WTC11 (cell line): ENCODE measurements at regions not wholly inside any gene's neighbourhood (a gene's known extent, or its start where the extent isn't known, plus 50 kb on each side); places are given as distances from the start of the nearest gene placed in this dataset.

Experiments
- ATAC-seq: fragments of 200-7000 bp; cut with Tn5 transposase; 2 replicates; pipeline ENCODE4 v1.10.0; 2021; ENCODE audit warnings: mild to moderate bottlenecking, moderate library complexity
- CTCF ChIA-PET: fragments of 300-600 bp; sonication (Branson Sonifier 250); formaldehyde crosslinking; loops from one replicate; lab custom pipeline; 2021; ENCODE audit warnings: antibody characterized with exemption; lab: Charles Lee
- POLR2A ChIA-PET: fragments of 350-600 bp; sonication (Branson Sonifier 250); formaldehyde crosslinking; loops from one replicate; lab custom pipeline; 2021; ENCODE audit warnings: antibody characterized with exemption; lab: Charles Lee
- DNase-seq: peaks from one replicate; pipeline ENCODE4 v3.0.0; 2021; ENCODE audit warnings: low spot score
- H3K27ac Mint-ChIP-seq: 2 replicates; pipeline ENCODE4 v1.8.0; 2021; ENCODE audit warnings: mixed read lengths
- H3K27me3 Mint-ChIP-seq: 2 replicates; pipeline ENCODE4 v1.8.0; 2021; ENCODE audit warnings: low read depth, mild to moderate bottlenecking, moderate library complexity, mixed read lengths
- H3K36me3 Mint-ChIP-seq: 2 replicates; pipeline ENCODE4 v1.8.0; 2021; ENCODE audit warnings: mixed read lengths
- H3K4me1 Mint-ChIP-seq: 2 replicates; pipeline ENCODE4 v1.8.0; 2022; ENCODE audit warnings: mixed read lengths
- H3K4me3 Mint-ChIP-seq: 2 replicates; pipeline ENCODE4 v1.8.0; 2021; ENCODE audit warnings: mild to moderate bottlenecking, moderate library complexity, mixed read lengths
- H3K9me3 Mint-ChIP-seq: 2 replicates; pipeline ENCODE4 v1.8.0; 2021; ENCODE audit warnings: mixed read lengths
- ATF3 ChIP-seq: sonication (generic); formaldehyde crosslinking; conservative IDR thresholded peaks from 2 replicates; pipeline ENCODE4 v1.8.1; 2022; ENCODE audit warnings: mild to moderate bottlenecking, missing genetic modification reagents
- CREM ChIP-seq: sonication (generic); formaldehyde crosslinking; IDR thresholded peaks from 2 replicates; pipeline ENCODE4 v1.8.1; 2022; ENCODE audit warnings: mild to moderate bottlenecking, missing genetic modification reagents, moderate library complexity
- E2F5 ChIP-seq: sonication (generic); formaldehyde crosslinking; IDR thresholded peaks from 2 replicates; pipeline ENCODE4 v1.8.1; 2022; ENCODE audit warnings: mild to moderate bottlenecking, moderate library complexity, missing genetic modification reagents
- ETV6 ChIP-seq: sonication (generic); formaldehyde crosslinking; IDR thresholded peaks from 2 replicates; pipeline ENCODE4 v1.8.1; 2022; ENCODE audit warnings: mild to moderate bottlenecking, missing genetic modification reagents
- HMGA2 ChIP-seq: fragments of 250-450 bp; sonication (Bioruptor Pico); IDR thresholded peaks from 2 replicates; pipeline ENCODE4 v1.4.0; 2021; ENCODE audit warnings: mild to moderate bottlenecking, moderate library complexity
- KAT7 ChIP-seq: sonication (generic); formaldehyde crosslinking; IDR thresholded peaks from 2 replicates; pipeline ENCODE4 v1.8.1; 2023; ENCODE audit warnings: missing genetic modification reagents, mild to moderate bottlenecking, borderline replicate concordance
- MLX ChIP-seq: sonication (generic); formaldehyde crosslinking; IDR thresholded peaks from 2 replicates; pipeline ENCODE4 v1.8.1; 2023; ENCODE audit warnings: mild to moderate bottlenecking, missing genetic modification reagents, moderate library complexity
- MYBL2 ChIP-seq: sonication (generic); formaldehyde crosslinking; IDR thresholded peaks from 2 replicates; pipeline ENCODE4 v1.8.1; 2023; ENCODE audit warnings: mild to moderate bottlenecking, moderate library complexity, missing genetic modification reagents
- NFATC4 ChIP-seq: fragments of 250-450 bp; sonication (Bioruptor Pico); IDR thresholded peaks from 2 replicates; pipeline ENCODE4 v1.9.0; 2021; ENCODE audit warnings: mild to moderate bottlenecking
- PREB ChIP-seq: sonication (generic); formaldehyde crosslinking; IDR thresholded peaks from 2 replicates; pipeline ENCODE4 v1.8.1; 2022; ENCODE audit warnings: mild to moderate bottlenecking, missing genetic modification reagents, moderate library complexity, borderline replicate concordance
- RELA ChIP-seq: sonication (generic); formaldehyde crosslinking; IDR thresholded peaks from 2 replicates; pipeline ENCODE4 v1.8.1; 2022; ENCODE audit warnings: missing genetic modification reagents, mild to moderate bottlenecking, borderline replicate concordance
- RORB ChIP-seq: fragments of 250-450 bp; sonication (Bioruptor Pico); IDR thresholded peaks from 2 replicates; pipeline ENCODE4 v1.9.0; 2021; ENCODE audit warnings: mild to moderate bottlenecking
- SOX15 ChIP-seq: fragments of 250-450 bp; sonication (Bioruptor Pico); IDR thresholded peaks from 2 replicates; pipeline ENCODE4 v1.9.0; 2021; ENCODE audit warnings: mild to moderate bottlenecking
- SP1 ChIP-seq: sonication (generic); formaldehyde crosslinking; conservative IDR thresholded peaks from 2 replicates; pipeline ENCODE4 v1.8.1; 2022; ENCODE audit warnings: missing genetic modification reagents
- TCF7 ChIP-seq: sonication (generic); formaldehyde crosslinking; IDR thresholded peaks from 2 replicates; pipeline ENCODE4 v1.8.0; 2022; ENCODE audit warnings: mild to moderate bottlenecking, low read depth, missing genetic modification reagents, moderate library complexity
- TEAD1 ChIP-seq: sonication (generic); formaldehyde crosslinking; IDR thresholded peaks from 2 replicates; pipeline ENCODE4 v1.8.0; 2022; ENCODE audit warnings: mild to moderate bottlenecking, missing genetic modification reagents
- ZBTB43 ChIP-seq: sonication (generic); formaldehyde crosslinking; IDR thresholded peaks from 2 replicates; pipeline ENCODE4 v1.8.1; 2023; ENCODE audit warnings: mild to moderate bottlenecking, missing genetic modification reagents
- ZMAT4 ChIP-seq: fragments of 250-450 bp; sonication (Bioruptor Pico); IDR thresholded peaks from 2 replicates; pipeline ENCODE4 v1.9.0; 2021; ENCODE audit warnings: mild to moderate bottlenecking
- ZNF219 ChIP-seq: sonication (generic); formaldehyde crosslinking; IDR thresholded peaks from 2 replicates; pipeline ENCODE4 v1.8.0; 2023; ENCODE audit warnings: missing genetic modification reagents, mild to moderate bottlenecking, borderline replicate concordance
- ZNF232 ChIP-seq: sonication (generic); formaldehyde crosslinking; IDR thresholded peaks from 2 replicates; pipeline ENCODE4 v1.8.0; 2022; ENCODE audit warnings: mild to moderate bottlenecking, missing genetic modification reagents
- ZNF281 ChIP-seq: sonication (generic); formaldehyde crosslinking; IDR thresholded peaks from 2 replicates; pipeline ENCODE4 v1.8.0; 2023; ENCODE audit warnings: mild to moderate bottlenecking, missing genetic modification reagents
- ZNF317 ChIP-seq: sonication (generic); formaldehyde crosslinking; IDR thresholded peaks from 2 replicates; pipeline ENCODE4 v1.8.1; 2023; ENCODE audit warnings: low read depth, mild to moderate bottlenecking, moderate library complexity, missing genetic modification reagents, borderline replicate concordance
- ZNF396 ChIP-seq: fragments of 250-450 bp; sonication (Bioruptor Pico); IDR thresholded peaks from 2 replicates; pipeline ENCODE4 v1.8.0; 2021; ENCODE audit warnings: mild to moderate bottlenecking, moderate library complexity, borderline replicate concordance
- ZNF512 ChIP-seq: sonication (generic); formaldehyde crosslinking; IDR thresholded peaks from 2 replicates; pipeline ENCODE4 v1.8.1; 2022; ENCODE audit warnings: missing genetic modification reagents, borderline replicate concordance
- ZNF671 ChIP-seq: fragments of 250-450 bp; sonication (Bioruptor Pico); IDR thresholded peaks from 2 replicates; pipeline ENCODE4 v1.8.0; 2021; ENCODE audit warnings: mild to moderate bottlenecking
- ZSCAN18 ChIP-seq: fragments of 250-450 bp; sonication (Bioruptor Pico); IDR thresholded peaks from 2 replicates; pipeline ENCODE4 v2.1.2; 2022; ENCODE audit warnings: mild to moderate bottlenecking, moderate library complexity

GRCh38 chr6:91631227-91631626, 1044.4 kb upstream of the MAP3K7 start (continued):
- TF ChIP-seq ZSCAN18 (CRISPR knock-in tag) (no peak), ZNF396 (no peak)

- no peaks in the 10 kb centered on the region for H3K4me1 Mint-ChIP-seq
- H3K27me3 Mint-ChIP-seq = no peaks in the 10 kb centered on the region
- no peak for DNase-seq
- no peaks in the 10 kb centered on the region for H3K9me3 Mint-ChIP-seq
- no peaks in the 10 kb centered on the region for H3K36me3 Mint-ChIP-seq
- CTCF ChIA-PET = no interaction called here
- no peak overlapping the region for H3K27ac Mint-ChIP-seq
- H3K4me3 Mint-ChIP-seq = no peak overlapping the region
- TF ChIP-seq PREB (CRISPR knock-in tag) = no peak
- TF ChIP-seq HMGA2 = no peak
- no peak for TF ChIP-seq KAT7 (CRISPR knock-in tag)
- TF ChIP-seq ZMAT4 (CRISPR knock-in tag) = no peak
- no peak for TF ChIP-seq ZNF219
- TF ChIP-seq CREM (CRISPR knock-in tag) = no peak
- TF ChIP-seq NFATC4 (CRISPR knock-in tag) = no peak
- no peak for TF ChIP-seq MYBL2 (CRISPR knock-in tag)
- TF ChIP-seq ZNF281 (CRISPR knock-in tag) = no peak
- TF ChIP-seq SP1 (CRISPR knock-in tag) = no peak
- no peak for TF ChIP-seq ZNF317 (CRISPR knock-in tag)
- no peak for TF ChIP-seq MLX (CRISPR knock-in tag)
- POLR2A ChIA-PET = no interaction called here
- ATAC-seq = no peak
Measured at GRCh38 chr6:91626911-91627310, 1040.0 kb upstream of the MAP3K7 start.

GRCh38 chr6:91613481-91613880, 1026.6 kb upstream of the MAP3K7 start:
- CTCF ChIA-PET = no interaction called here
- POLR2A ChIA-PET = no interaction called here
- DNase-seq (no peak), ATAC-seq (no peak)
- Mint-ChIP-seq H3K4me3 (no peak overlapping the region), H3K9me3 (no peaks in the 10 kb centered on the region), H3K27ac (no peak overlapping the region), H3K4me1 (no peaks in the 10 kb centered on the region; the same call in 1 of the 2 replicates), H3K36me3 (no peaks in the 10 kb centered on the region), H3K27me3 (no peaks in the 10 kb centered on the region)
- TF ChIP-seq KAT7 (CRISPR knock-in tag) = no peak
- no peak for TF ChIP-seq ATF3 (CRISPR knock-in tag)
- no peak for TF ChIP-seq RORB (CRISPR knock-in tag)
- TF ChIP-seq ZBTB43 (CRISPR knock-in tag) = no peak
- TF ChIP-seq TEAD1 (CRISPR knock-in tag) = no peak
- TF ChIP-seq ETV6 = no peak
- no peak for TF ChIP-seq SOX15 (CRISPR knock-in tag)
- TF ChIP-seq TCF7 = no peak
- no peak for TF ChIP-seq RELA
- no peak for TF ChIP-seq E2F5 (CRISPR knock-in tag)
- TF ChIP-seq ZNF671 (CRISPR knock-in tag) = no peak
- no peak for TF ChIP-seq ZNF232 (CRISPR knock-in tag)
- no peak for TF ChIP-seq ZNF512 (CRISPR knock-in tag)
